CD4-positive, CD25-positive, alpha-beta regulatory T cell (primary cell): ENCODE measurements at regions not wholly inside any gene's neighbourhood (a gene's known extent, or its start where the extent isn't known, plus 50 kb on each side); places are given as distances from the start of the nearest gene placed in this dataset.

Experiments used
- ATAC-seq, 2 donors: fragments of 150-1000 bp; cut with Tn5 transposase; one replicate each; pipeline ENCODE4 v1.10.0; 2021; ENCODE audit warnings: low read depth in 2 of 2, moderate number of reproducible peaks in 2 of 2, moderate library complexity in 1 of 2
- DNase-seq, 3 donors: peaks; one replicate each; pipeline versions ENCODE4 v3.0.0 to v3.0.0-alpha.2; 2012 to 2022; ENCODE audit warnings: mixed read lengths in 1 of 3
- H3K27ac ChIP-seq: one replicate; pipeline ENCODE4 v1.7.0; 2013; ENCODE audit warnings: mild to moderate bottlenecking, low read length; ENCODE audit not compliant: insufficient read depth, poor library complexity, severe bottlenecking
- H3K27me3 ChIP-seq: one replicate; pipeline ENCODE4 v1.7.0; 2013; ENCODE audit warnings: low read length; ENCODE audit not compliant: control insufficient read depth, insufficient read depth
- H3K36me3 ChIP-seq: one replicate; pipeline ENCODE4 v1.7.0; 2013; ENCODE audit warnings: mild to moderate bottlenecking, low read length, moderate library complexity; ENCODE audit not compliant: control insufficient read depth, insufficient read depth
- H3K4me1 ChIP-seq: 2 replicates; pipeline ENCODE4 v1.7.0; 2013; ENCODE audit warnings: mild to moderate bottlenecking, low read length; ENCODE audit not compliant: insufficient read depth, control insufficient read depth, poor library complexity, severe bottlenecking
- H3K4me3 ChIP-seq: one replicate; pipeline ENCODE4 v1.7.0; 2013; ENCODE audit warnings: low read depth, mild to moderate bottlenecking, low read length, moderate library complexity
- H3K9me3 ChIP-seq, 2 experiments: 1 replicate in 1 of 2; 2 replicates in 1 of 2; pipeline ENCODE4 v1.7.0; 2013; ENCODE audit warnings: low read length in 2 of 2, mild to moderate bottlenecking in 1 of 2, moderate library complexity in 1 of 2; ENCODE audit not compliant: control insufficient read depth in 2 of 2
- H3K27ac Mint-ChIP-seq, 3 donors: one replicate each; pipeline ENCODE4 v1.8.0; 2020 to 2022; ENCODE audit warnings: mild to moderate bottlenecking in 3 of 3, mixed read lengths in 3 of 3, moderate library complexity in 2 of 3
- H3K27me3 Mint-ChIP-seq: one replicate; pipeline ENCODE4 v1.8.0; 2022; ENCODE audit warnings: mild to moderate bottlenecking, mixed read lengths
- H3K36me3 Mint-ChIP-seq: one replicate; pipeline ENCODE4 v1.8.0; 2020; ENCODE audit warnings: mixed read lengths
- H3K4me1 Mint-ChIP-seq, 4 donors: one replicate each; pipeline ENCODE4 v1.8.0; 2020 to 2022; ENCODE audit warnings: mixed read lengths in 4 of 4, mild to moderate bottlenecking in 1 of 4
- H3K4me3 Mint-ChIP-seq, 4 donors: one replicate each; pipeline ENCODE4 v1.8.0; 2020 to 2022; ENCODE audit warnings: mild to moderate bottlenecking in 4 of 4, mixed read lengths in 4 of 4, moderate library complexity in 3 of 4
- H3K9me3 Mint-ChIP-seq, 7 donors: one replicate each; pipeline ENCODE4 v1.8.0; 2020 to 2022; ENCODE audit warnings: mixed read lengths in 7 of 7, mild to moderate bottlenecking in 3 of 7, moderate library complexity in 2 of 7

DNA sequence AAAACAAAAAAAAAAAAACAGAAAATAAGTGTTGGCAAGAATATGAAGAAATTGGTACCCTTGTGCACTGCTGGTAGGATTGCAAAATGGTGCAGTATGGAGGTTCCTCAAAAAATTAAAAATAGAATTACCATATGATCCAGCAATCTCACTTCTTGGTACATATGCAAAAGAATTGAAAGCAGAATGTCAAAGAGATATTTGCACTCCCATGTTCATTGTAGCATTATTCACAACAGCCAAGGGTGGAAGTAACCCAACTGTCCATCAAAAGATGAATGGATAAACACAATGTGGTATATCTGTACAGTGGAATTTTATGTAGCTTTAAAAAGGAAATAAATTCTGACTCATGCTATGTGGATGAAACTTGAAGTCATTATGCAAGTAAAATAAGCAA lies 72.8 kb upstream of the POU3F3 start:
- ATAC-seq = no peak
- H3K4me1 Mint-ChIP-seq = peaks cover 0 to 4% (median 1%) of the 10 kb centered on the region in 4 donors
- no peak for DNase-seq
- Histone ChIP-seq H3K27ac (no peak overlapping the region), H3K36me3 (no peaks in the 10 kb centered on the region), H3K4me1 (no peaks in the 10 kb centered on the region), H3K4me3 (no peak overlapping the region), H3K27me3 (no peaks in the 10 kb centered on the region), H3K9me3 (no peaks in the 10 kb centered on the region)
- H3K36me3 Mint-ChIP-seq = no peaks in the 10 kb centered on the region
- no peaks in the 10 kb centered on the region for H3K27me3 Mint-ChIP-seq
- H3K27ac Mint-ChIP-seq = no peak overlapping the region
- no peak overlapping the region for H3K4me3 Mint-ChIP-seq
- peaks cover 0 to 4% (median 0%) of the 10 kb centered on the region in 7 donors for H3K9me3 Mint-ChIP-seq

DNA sequence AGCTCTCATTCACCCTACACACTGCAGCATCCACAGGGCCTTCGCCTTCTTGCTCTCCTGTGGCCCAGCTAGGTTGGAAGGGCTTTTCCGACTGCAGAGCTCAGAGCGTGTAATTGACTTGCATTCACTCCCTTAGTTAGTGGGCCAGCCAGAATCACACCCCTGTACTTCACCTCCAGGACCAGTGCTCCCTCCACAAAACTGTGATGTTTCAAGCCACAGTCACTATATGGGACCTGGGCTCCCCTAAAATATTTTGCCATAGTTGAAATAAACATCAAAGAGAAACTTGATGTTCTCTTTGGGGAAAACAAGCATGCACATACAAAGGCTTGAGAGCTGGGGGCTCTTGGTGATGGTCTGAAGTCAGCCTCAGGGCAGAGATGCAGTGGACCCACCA lies 69.7 kb upstream of the POU3F3 start:
- H3K27ac ChIP-seq = no peak overlapping the region
- no peaks in the 10 kb centered on the region for H3K4me1 ChIP-seq
- Mint-ChIP-seq H3K27ac (no peak overlapping the region), H3K9me3 (peaks cover 0 to 3% (median 0%) of the 10 kb centered on the region in 7 donors), H3K27me3 (no peaks in the 10 kb centered on the region), H3K4me3 (no peak overlapping the region), H3K36me3 (no peaks in the 10 kb centered on the region), H3K4me1 (peaks cover 0 to 4% (median 1%) of the 10 kb centered on the region in 4 donors)
- no peak overlapping the region for H3K4me3 ChIP-seq
- no peaks in the 10 kb centered on the region for H3K27me3 ChIP-seq
- no peaks in the 10 kb centered on the region for H3K36me3 ChIP-seq
- no peaks in the 10 kb centered on the region for H3K9me3 ChIP-seq
- DNase-seq (no peak), ATAC-seq (no peak)

DNA sequence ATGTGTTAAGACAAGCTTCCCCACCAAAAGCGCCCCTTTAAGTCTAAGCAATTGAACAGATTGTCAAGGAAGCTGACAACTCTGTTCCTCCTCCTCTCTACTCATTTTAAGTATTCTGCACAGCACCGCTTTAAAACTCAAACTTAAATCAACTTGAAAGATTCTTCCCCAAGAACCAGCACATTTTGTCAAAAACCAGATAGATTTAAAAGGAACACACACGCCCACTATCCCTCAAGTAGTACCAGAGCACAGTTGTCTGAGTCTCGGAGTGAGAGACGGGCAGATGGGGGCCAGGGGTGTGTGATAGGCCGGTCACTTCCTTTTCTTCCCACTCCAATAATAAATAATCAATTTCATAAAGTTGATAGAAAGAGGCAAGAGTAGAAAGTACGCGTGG lies 67.7 kb upstream of the POU3F3 start:
- Histone ChIP-seq H3K4me1 (no peaks in the 10 kb centered on the region), H3K27ac (no peak overlapping the region), H3K9me3 (no peaks in the 10 kb centered on the region), H3K27me3 (no peaks in the 10 kb centered on the region), H3K4me3 (no peak overlapping the region), H3K36me3 (no peaks in the 10 kb centered on the region)
- Mint-ChIP-seq H3K4me3 (no peak overlapping the region), H3K9me3 (peaks cover 0 to 2% (median 0%) of the 10 kb centered on the region in 7 donors), H3K36me3 (no peaks in the 10 kb centered on the region), H3K27ac (no peak overlapping the region), H3K27me3 (no peaks in the 10 kb centered on the region), H3K4me1 (no peaks in the 10 kb centered on the region)
- ATAC-seq = no peak
- no peak for DNase-seq

DNA sequence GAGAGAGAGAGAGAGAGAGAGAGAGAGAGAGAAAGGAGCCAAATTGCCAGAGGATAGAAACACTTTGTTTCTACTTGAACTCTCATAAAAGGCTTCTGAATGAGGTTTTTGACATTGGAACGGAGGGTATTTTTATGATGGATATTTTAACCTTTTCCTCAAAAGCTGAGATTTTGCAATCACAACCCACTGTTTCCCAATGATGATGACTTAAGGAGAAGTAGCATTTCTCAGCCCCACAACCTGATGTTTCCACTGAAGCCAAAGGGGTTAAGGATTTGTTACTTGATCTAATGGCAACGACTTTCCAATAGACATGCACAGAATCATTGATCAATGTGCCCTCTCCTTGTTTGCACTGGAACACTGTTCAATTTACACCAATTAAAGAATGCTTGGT lies 67.1 kb upstream of the POU3F3 start:
- H3K27me3 ChIP-seq = no peaks in the 10 kb centered on the region
- Mint-ChIP-seq H3K9me3 (peaks cover 0 to 5% (median 0%) of the 10 kb centered on the region in 7 donors), H3K4me1 (no peaks in the 10 kb centered on the region), H3K27ac (no peak overlapping the region), H3K27me3 (no peaks in the 10 kb centered on the region), H3K36me3 (no peaks in the 10 kb centered on the region), H3K4me3 (no peak overlapping the region)
- H3K36me3 ChIP-seq = no peaks in the 10 kb centered on the region
- no peaks in the 10 kb centered on the region for H3K9me3 ChIP-seq
- H3K4me1 ChIP-seq = no peaks in the 10 kb centered on the region
- DNase-seq (no peak), ATAC-seq (no peak)
- no peak overlapping the region for H3K27ac ChIP-seq
- H3K4me3 ChIP-seq = no peak overlapping the region

DNA sequence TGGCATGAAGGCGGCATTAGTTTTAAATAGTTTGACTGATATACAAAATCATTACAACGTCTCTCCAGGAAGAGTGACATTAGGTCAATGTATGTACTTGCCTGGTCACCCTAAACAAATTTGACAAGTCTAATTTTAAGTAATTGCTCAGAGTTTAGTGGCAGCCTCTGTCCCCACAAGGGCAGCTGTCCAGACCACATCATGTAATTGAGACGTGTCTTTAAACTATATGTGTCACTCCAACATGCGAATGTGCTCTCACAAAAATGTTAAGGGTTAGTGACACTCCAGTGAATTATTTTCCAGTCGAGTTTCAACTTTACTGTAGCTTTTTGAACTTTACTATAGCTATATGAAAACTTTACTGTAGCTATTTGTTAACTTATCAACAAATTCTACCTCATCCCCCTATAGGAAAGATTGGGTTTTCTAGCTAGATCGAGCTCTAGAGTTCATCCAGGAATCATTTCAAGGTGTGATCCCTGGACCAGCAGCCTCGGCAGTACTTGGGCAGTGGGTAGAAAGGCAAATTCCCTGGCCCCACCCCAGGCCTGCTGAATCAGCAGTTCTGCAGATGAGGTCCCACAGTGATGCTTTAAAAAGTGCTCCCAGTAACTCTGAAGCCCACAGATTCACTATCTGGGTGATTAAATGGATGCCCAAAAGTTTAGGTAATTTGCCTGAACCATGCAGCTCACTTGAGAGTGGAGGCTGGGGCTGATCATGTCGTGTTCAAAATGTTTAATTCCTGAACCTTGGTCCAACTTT lies 66.4 kb upstream of the POU3F3 start:
- H3K27me3 Mint-ChIP-seq = no peaks in the 10 kb centered on the region
- no peak overlapping the region for H3K4me3 ChIP-seq
- no peak overlapping the region for H3K27ac Mint-ChIP-seq
- no peaks in the 10 kb centered on the region for H3K4me1 ChIP-seq
- peaks cover 0 to 5% (median 0%) of the 10 kb centered on the region in 7 donors for H3K9me3 Mint-ChIP-seq
- no peaks in the 10 kb centered on the region for H3K9me3 ChIP-seq
- ATAC-seq = no peak
- no peaks in the 10 kb centered on the region for H3K27me3 ChIP-seq
- DNase-seq = no peak
- no peak overlapping the region for H3K27ac ChIP-seq
- no peaks in the 10 kb centered on the region for H3K36me3 ChIP-seq
- H3K36me3 Mint-ChIP-seq = no peaks in the 10 kb centered on the region
- no peak overlapping the region for H3K4me3 Mint-ChIP-seq
- no peaks in the 10 kb centered on the region for H3K4me1 Mint-ChIP-seq

DNA sequence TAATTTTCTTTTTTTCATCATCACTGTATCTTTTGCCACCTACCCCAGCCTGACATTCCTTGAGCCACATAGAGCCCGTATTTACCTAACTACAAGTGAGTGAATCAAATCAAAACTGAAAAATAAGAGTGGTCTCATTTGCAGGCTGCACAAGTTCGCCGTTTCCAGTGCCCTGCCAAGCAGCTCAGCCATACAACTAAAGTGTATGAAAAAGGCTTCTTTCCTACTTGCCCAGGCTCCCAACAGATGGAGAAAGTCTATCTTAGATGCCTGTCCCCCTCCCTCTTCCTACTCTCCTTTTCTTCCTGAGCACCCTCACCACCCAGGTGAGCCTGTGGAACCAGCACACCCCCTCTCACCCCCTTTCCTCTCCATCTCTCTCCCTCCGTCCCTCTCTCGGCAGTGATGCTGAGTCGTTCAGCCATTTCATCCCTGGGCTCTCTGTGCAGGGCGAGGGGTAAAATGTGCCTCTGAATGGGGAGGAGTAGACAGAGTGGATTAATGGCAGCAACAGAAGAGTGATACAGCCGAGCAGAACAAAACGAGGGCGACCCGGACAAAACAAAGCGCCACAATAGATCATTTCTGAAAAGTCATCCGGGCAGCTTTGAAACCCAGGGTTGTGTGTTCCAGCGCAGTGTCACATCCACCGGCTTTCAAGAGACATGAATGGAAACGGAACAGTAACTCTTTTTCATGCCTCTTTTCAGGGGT lies 65.0 kb upstream of the POU3F3 start:
- no peak overlapping the region for H3K27ac Mint-ChIP-seq
- no peak overlapping the region for H3K4me3 ChIP-seq

DNA sequence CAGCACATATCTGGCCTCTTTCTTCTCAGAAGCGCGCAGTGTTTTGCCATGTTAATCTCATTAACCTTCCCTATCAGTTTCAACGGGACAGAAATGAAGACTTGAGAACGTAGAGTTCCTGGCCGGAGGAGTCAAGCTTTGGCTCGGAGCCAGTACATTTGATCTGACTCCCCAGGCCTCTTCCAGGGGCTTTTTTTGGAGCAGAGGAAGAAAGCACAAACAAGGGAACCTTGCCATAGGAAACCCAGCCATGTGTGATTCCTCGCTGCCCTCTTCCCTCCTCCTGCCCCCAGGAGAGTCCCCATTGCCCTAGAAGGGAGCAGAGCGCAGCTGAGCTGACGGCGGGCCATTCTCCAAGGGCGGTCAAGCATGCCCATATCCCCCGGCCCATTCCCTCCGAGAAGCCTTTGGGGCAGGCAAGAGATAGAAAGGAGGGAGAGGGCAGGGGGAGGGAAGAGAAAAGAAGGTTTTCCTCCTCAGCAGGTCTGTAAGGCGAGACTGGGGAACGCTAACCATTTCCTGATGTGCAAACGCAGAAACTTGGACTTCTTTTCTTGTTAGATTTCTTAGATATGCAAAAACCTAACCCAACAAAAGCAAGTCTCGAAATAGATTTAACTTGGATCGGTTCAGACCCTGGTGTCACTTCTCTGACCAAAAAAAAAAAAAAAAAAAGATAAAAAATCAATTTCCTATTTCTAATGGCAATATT lies 63.7 kb upstream of the POU3F3 start:
- Mint-ChIP-seq H3K27me3 (no peaks in the 10 kb centered on the region), H3K36me3 (no peaks in the 10 kb centered on the region), H3K27ac (no peak overlapping the region), H3K9me3 (peaks cover 0 to 4% (median 0%) of the 10 kb centered on the region in 7 donors), H3K4me1 (no peaks in the 10 kb centered on the region), H3K4me3 (no peak overlapping the region)
- DNase-seq = no peak
- Histone ChIP-seq H3K9me3 (no peaks in the 10 kb centered on the region), H3K27ac (no peak overlapping the region), H3K4me3 (no peak overlapping the region), H3K36me3 (no peaks in the 10 kb centered on the region), H3K4me1 (no peaks in the 10 kb centered on the region), H3K27me3 (no peaks in the 10 kb centered on the region)
- ATAC-seq = no peak

More for the DNA sequence above, 65.0 kb upstream of the POU3F3 start:
- H3K36me3 ChIP-seq = no peaks in the 10 kb centered on the region
- H3K9me3 ChIP-seq = no peaks in the 10 kb centered on the region
- Mint-ChIP-seq H3K36me3 (no peaks in the 10 kb centered on the region), H3K9me3 (peaks cover 0 to 4% (median 0%) of the 10 kb centered on the region in 7 donors), H3K4me3 (no peak overlapping the region), H3K27me3 (no peaks in the 10 kb centered on the region), H3K4me1 (no peaks in the 10 kb centered on the region)
- ATAC-seq (no peak), DNase-seq (no peak)
- no peaks in the 10 kb centered on the region for H3K4me1 ChIP-seq
- H3K27ac ChIP-seq = no peak overlapping the region
- H3K27me3 ChIP-seq = no peaks in the 10 kb centered on the region
